Gastrocnemius medialis (tissue), 4 donors: ENCODE measurements at regions not wholly inside any gene's neighbourhood (a gene's known extent, or its start where the extent isn't known, plus 50 kb on each side); places are given as distances from the start of the nearest gene placed in this dataset.

Source experiments
- ATAC-seq, 2 donors: fragments of 150-250 bp; one replicate each; pipeline ENCODE4 v1.9.1; 2016
- DNase-seq, 2 donors: peaks; one replicate each; pipeline ENCODE4 v3.0.0-alpha.2; 2019
- H3K27ac ChIP-seq, 4 donors: fragments of 200-600 bp; sonication (generic); 1 replicate in 1 of 4; 2 replicates in 3 of 4; pipeline ENCODE4 v1.5.1; 2016 to 2018; ENCODE audit warnings: mild to moderate bottlenecking in 2 of 4, moderate library complexity in 1 of 4
- H3K27me3 ChIP-seq, 3 donors: fragments of 200-600 bp; sonication (generic) in 2 of 3; 1 replicate in 1 of 3; 2 replicates in 2 of 3; pipeline versions ENCODE4 v1.5.1 to v1.6.0; 2016 to 2019; ENCODE audit warnings: mild to moderate bottlenecking in 1 of 3, moderate library complexity in 1 of 3
- H3K36me3 ChIP-seq, 2 donors: fragments of 200-600 bp; sonication (generic) in 1 of 2; one replicate each; pipeline ENCODE4 v1.5.1; 2017 to 2018
- H3K4me1 ChIP-seq, 2 donors: fragments of 200-600 bp; sonication (generic) in 1 of 2; one replicate each; pipeline ENCODE4 v1.5.1; 2016 to 2017; ENCODE audit warnings: mild to moderate bottlenecking in 2 of 2
- H3K4me3 ChIP-seq, 4 donors: fragments of 200-600 bp; sonication (generic) in 3 of 4; 1 replicate in 1 of 4; 2 replicates in 3 of 4; pipeline ENCODE4 v1.5.1; 2016 to 2019; ENCODE audit warnings: mild to moderate bottlenecking in 2 of 4
- H3K9me3 ChIP-seq, 3 donors: fragments of 200-600 bp; sonication (generic) in 2 of 3; 1 replicate in 1 of 3; 2 replicates in 2 of 3; pipeline ENCODE4 v1.5.1; 2016 to 2019
- CTCF ChIP-seq, 5 experiments: fragments of 450-650 bp in 3 of 5; fragments of 200-600 bp in 2 of 5; sonication (generic) in 2 of 5; IDR thresholded peaks in 4 of 5; conservative IDR thresholded peaks in 1 of 5; 1 replicate in 4 of 5; 2 replicates in 1 of 5; pipeline ENCODE4 v1.5.1; 2016 to 2019; ENCODE audit warnings: antibody characterized with exemption in 5 of 5, mild to moderate bottlenecking in 3 of 5, moderate library complexity in 3 of 5
- POLR2A ChIP-seq, 2 donors: fragments of 450-650 bp; IDR thresholded peaks; one replicate each; pipeline ENCODE4 v1.6.1; 2017; ENCODE audit warnings: antibody characterized with exemption in 2 of 2, mild to moderate bottlenecking in 2 of 2, moderate library complexity in 2 of 2
- in situ Hi-C, 4 donors: fragments of 200-750 bp; cut with MboI; loops; one replicate each; pipeline versions ENCODE4 v1.15.0 to v1.8.0; 2017; ENCODE audit warnings: low sequenced_read_pairs in 4 of 4
- intact Hi-C: fragments of 100-400 bp; cut with DNase I; formaldehyde crosslinking; loops from one replicate; pipeline ENCODE4 v1.15.1; 2023; ENCODE audit warnings: low total_unique reads

- Histone ChIP-seq H3K36me3 (no peaks in the 10 kb centered on the region), H3K4me1 (no peaks in the 10 kb centered on the region), H3K27me3 (no peaks in the 10 kb centered on the region), H3K4me3 (no peak overlapping the region), H3K9me3 (no peaks in the 10 kb centered on the region), H3K27ac (no peak overlapping the region)
- in situ Hi-C loops (no loop called here), intact Hi-C loops (no loop called here)
- TF ChIP-seq CTCF (IDR thresholded peaks at IDR 0.05 in 4 of 5, conservative IDR thresholded peaks at IDR 0.05 in 1 of 5) (no peak), POLR2A (IDR thresholded peaks at IDR 0.05) (no peak)
- ATAC-seq (no peak), DNase-seq (no peak)
These were observed 1860.1 kb downstream of the SUCLG1 start for GRCh38 chr2:82599021-82599420.

- DNase-seq = no peak
- Histone ChIP-seq H3K27ac (no peak overlapping the region), H3K4me3 (no peak overlapping the region), H3K4me1 (no peaks in the 10 kb centered on the region), H3K9me3 (no peaks in the 10 kb centered on the region), H3K27me3 (no peaks in the 10 kb centered on the region), H3K36me3 (no peaks in the 10 kb centered on the region)
- intact Hi-C loops (no loop called here), in situ Hi-C loops (no loop called here)
- no peak for TF ChIP-seq POLR2A (IDR thresholded peaks at IDR 0.05)
- TF ChIP-seq CTCF (IDR thresholded peaks at IDR 0.05 in 4 of 5, conservative IDR thresholded peaks at IDR 0.05 in 1 of 5) = no peak
- ATAC-seq = no peak
These were observed 1862.5 kb downstream of the SUCLG1 start for GRCh38 chr2:82596581-82596980.

- no peaks in the 10 kb centered on the region for H3K27me3 ChIP-seq
- H3K9me3 ChIP-seq = no peaks in the 10 kb centered on the region
- TF ChIP-seq POLR2A (IDR thresholded peaks at IDR 0.05) (no peak), CTCF (IDR thresholded peaks at IDR 0.05 in 4 of 5, conservative IDR thresholded peaks at IDR 0.05 in 1 of 5) (no peak)
- no peak overlapping the region for H3K4me3 ChIP-seq
- intact Hi-C loops = no loop called here
- no peak overlapping the region for H3K27ac ChIP-seq
- in situ Hi-C loops = no loop called here
- DNase-seq = no peak
- ATAC-seq = no peak
- no peaks in the 10 kb centered on the region for H3K4me1 ChIP-seq
- no peaks in the 10 kb centered on the region for H3K36me3 ChIP-seq
These were observed 1867.4 kb downstream of the SUCLG1 start for GRCh38 chr2:82591718-82592117.

- no peaks in the 10 kb centered on the region for H3K36me3 ChIP-seq
- no peaks in the 10 kb centered on the region for H3K27me3 ChIP-seq
- TF ChIP-seq CTCF (IDR thresholded peaks at IDR 0.05 in 4 of 5, conservative IDR thresholded peaks at IDR 0.05 in 1 of 5) (no peak), POLR2A (IDR thresholded peaks at IDR 0.05) (no peak)
- intact Hi-C loops = no loop called here
- no peak for ATAC-seq
- no peak overlapping the region for H3K27ac ChIP-seq
- in situ Hi-C loops = no loop called here
- H3K9me3 ChIP-seq = peaks cover 0 to 3% (median 0%) of the 10 kb centered on the region in 3 donors
- no peak for DNase-seq
- H3K4me3 ChIP-seq = no peak overlapping the region
- H3K4me1 ChIP-seq = no peaks in the 10 kb centered on the region
These were observed 1882.4 kb downstream of the SUCLG1 start for GRCh38 chr2:82576656-82577055.

- Histone ChIP-seq H3K4me3 (no peak overlapping the region), H3K9me3 (no peaks in the 10 kb centered on the region), H3K4me1 (no peaks in the 10 kb centered on the region), H3K36me3 (no peaks in the 10 kb centered on the region), H3K27me3 (no peaks in the 10 kb centered on the region), H3K27ac (no peak overlapping the region)
- TF ChIP-seq CTCF (IDR thresholded peaks at IDR 0.05 in 4 of 5, conservative IDR thresholded peaks at IDR 0.05 in 1 of 5) = no peak
- ATAC-seq (no peak), DNase-seq (no peak)
- intact Hi-C loops (no loop called here), in situ Hi-C loops (no loop called here)
These were observed 1919.8 kb downstream of the SUCLG1 start for GRCh38 chr2:82539280-82539621.
